ENCODE measurements at regions not wholly inside any gene's neighbourhood (a gene's known extent, or its start where the extent isn't known, plus 50 kb on each side); places are given as distances from the start of the nearest gene placed in this dataset.
"Not testable (repeated sequence)": the region's sequence is repeated elsewhere in the genome, so short reads cannot be mapped to it uniquely, and the experiment has no call there.

DNA sequence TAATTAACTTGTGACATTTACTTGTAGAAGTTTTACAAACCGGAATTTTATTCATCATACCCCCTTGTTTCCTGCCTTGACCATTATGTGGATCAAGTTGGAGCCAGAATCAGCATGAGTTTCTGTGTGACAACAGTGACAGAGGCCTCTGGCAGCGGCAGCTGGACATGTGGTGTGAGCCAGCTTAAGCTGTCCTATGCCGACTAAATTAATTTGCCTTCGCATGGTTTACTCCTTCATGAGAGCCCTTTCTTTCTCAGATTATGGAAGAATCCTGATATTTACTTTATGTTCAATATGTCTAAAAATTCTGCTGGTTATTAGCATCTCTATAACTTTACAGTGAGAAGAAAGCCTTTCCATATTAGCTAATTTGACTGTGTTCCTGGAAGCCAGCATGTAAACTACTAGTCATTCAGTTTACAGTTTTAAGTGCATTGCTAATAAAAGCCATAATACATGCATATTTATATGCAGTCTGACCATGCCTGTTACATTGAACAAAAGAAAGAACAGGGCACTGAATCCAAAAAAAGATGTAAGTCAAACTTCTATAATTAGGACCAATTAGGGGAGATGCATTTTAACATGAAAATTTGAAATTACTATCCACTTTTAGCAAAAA, 495.8 kb upstream of the ACVR2A start:
- no peak for DNase-seq

DNA sequence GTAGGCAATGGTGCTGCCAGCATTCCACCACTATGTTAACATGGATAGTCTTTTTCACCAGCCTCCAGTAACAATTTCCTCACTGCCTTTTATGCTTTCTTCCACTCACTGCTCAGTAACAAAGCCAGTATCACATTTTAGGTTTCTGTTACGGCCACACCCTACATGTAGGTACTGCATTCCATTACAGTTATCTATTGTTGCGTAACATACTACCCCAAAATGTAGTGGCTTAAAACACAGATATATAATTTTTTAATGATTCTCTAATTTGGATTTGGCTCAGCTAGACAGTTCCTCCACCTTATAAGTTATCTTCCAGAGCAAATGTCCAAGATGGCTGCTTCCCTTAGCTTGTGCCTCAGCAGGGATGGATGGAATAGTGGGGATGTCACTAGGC, 498.7 kb upstream of the ACVR2A start:
- no peak for DNase-seq

DNA sequence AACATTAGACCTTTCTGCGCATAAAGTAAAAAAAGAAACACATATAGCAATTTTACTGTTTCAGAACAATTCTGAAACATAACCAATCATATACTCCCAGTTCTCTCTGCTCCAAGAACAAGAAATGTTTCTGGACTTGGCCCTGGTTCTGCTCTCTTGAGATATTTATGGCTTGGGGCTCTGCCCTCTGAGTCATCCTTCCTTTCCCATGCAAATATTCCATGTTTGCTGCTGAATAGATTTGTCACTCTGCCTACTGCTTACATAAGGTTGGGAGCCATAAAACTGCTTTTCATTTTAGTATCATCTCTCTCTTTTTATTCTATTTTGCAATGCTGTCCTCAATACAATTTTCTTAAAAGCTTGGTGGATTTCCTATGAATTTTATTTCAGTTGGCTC, 499.6 kb upstream of the ACVR2A start:
- no peak for DNase-seq

DNA sequence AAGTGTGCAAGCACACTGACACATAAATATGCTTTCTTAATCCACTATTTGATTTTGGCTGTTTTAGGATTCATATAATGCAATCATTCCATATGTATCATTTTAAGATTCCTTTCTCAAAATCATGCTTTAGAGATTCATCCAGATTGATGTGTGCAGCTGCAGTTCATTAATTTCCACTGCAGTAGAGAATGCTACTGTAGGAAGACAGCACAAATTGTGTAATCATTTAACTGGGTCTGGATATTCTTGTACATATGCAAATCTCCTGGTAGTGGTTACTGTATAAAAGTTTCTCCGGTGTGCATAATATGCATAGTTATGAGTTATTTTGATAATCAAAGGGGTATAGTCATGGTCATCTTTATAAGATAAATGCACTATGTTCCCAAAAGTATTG, 502.5 kb upstream of the ACVR2A start:
- no peak for DNase-seq

DNA sequence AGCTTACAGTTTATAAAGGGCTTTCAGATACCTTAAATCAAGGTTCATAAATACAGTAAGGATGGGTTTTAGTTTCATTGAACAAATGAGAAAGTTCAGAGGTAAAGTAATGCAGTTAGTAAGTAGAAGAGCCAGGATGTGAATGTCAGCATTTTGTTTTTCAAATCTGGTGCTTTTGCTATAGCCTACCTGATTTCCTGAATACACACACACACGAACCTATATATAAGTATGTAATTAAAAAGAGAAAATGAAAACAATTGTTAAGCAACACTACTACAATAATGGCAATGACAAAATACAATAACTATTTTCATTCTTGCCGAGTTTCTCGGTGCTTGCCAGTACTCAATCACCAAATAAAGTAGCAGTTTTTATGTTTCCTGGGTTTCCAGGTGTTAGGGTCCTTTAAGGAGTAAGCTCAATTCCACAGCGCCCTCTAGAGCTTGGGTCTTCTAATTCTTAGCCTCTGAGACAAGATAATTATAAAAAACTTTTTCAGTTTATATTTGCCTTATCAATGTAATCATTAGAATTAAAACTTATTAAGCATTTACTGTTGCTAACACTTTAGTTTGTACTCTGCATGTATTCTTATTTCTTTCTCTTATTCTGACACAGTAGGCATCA, 512.9 kb upstream of the ACVR2A start:
- DNase-seq = peak; percentile 16

DNA sequence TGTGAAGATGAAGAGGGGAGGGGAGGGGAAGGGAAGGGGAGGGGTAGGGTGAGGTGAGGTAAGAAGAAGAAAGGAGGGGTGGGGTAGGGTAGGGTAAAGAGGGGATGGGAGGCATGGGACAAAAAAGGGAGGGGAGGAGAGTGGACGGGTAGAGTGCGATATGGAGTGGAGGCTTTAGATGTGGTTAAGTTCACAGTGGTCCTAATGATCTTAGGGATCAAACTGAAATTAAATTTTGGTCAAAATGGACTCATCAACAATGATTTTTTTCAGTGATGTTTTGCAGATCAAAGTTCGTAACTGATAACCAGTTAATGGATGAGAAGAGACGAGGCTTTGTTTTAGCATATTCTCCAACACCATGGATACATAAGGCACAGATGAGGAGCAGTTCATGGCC, 513.9 kb upstream of the ACVR2A start:
- no peak for DNase-seq

DNA sequence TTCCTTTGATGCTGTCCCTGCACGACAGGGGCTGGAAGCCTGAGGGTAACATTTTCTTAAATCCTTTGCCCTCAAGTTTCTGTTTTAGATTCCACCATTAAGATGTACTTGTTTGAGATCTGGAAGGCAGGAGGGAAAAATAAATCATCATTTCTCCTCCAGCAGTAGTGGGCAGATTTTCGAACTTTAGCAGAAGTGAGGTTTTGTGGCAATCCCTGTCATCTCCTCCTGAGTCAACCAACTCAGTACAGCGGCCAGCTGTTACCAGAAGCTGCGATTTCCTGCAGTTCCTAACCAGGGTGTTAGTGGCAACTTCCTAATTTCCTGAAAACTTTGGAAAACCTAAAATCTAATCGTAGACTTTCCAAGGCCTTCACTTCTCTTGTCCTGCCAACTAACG, 517.2 kb upstream of the ACVR2A start:
- DNase-seq = no peak

DNA sequence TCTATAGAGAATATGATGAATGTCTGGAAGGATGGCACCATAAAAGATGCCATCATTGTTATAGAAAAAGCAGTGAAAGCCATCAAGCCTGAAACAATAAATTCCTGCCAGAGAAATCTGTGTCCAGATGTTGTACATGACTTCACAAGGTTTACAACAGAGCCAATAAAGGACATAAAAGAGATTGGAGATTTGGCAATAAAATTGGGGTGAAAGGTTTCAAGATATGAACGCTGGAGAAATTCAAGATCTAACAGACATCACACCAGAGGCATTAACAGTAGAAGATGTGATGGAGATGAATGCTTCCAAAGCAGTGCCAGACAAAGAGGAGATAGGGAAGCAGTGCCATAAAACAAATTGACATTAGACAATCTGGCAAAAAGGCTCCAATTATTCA, 518.8 kb upstream of the ACVR2A start:
- DNase-seq = no peak

DNA sequence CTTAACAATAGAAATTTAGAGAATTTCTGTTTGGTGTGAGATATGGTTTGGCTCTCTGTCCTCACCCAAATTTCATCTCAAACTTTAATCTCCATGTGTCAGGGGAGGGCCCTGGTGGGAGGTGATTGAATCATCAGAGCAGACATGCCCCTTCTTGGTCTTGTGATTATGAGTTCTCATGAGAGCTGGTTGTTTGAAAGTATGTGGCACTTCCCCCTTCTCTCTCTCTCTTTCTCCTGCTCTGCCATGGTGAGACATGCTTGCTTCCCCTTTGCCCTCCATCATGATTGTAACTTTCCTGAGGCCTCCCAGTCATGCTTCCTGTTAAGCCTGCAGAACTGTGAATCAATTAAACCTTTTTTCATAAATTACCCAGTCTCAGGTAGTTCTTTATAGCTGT, 524.7 kb upstream of the ACVR2A start:
- no peak for DNase-seq

DNA sequence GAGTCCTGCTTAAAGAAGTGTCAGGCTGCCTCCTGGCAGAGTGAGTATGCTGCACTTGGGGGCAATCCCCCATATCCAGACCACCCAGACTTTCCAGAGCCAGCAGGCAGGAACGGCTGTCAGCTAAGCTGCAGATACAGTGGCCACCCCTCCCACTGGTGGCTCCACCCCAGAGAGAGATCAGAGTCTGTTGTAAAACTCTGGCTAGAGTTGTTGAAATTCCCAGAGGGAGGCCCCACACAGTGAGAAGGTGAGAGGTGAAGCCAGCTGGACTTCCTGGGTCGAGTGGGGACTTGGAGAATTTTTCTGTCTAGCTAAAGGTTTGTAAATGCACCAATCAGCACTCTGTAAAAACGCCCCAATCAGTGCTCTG, 533.8 kb upstream of the ACVR2A start:
- no peak for DNase-seq

DNA sequence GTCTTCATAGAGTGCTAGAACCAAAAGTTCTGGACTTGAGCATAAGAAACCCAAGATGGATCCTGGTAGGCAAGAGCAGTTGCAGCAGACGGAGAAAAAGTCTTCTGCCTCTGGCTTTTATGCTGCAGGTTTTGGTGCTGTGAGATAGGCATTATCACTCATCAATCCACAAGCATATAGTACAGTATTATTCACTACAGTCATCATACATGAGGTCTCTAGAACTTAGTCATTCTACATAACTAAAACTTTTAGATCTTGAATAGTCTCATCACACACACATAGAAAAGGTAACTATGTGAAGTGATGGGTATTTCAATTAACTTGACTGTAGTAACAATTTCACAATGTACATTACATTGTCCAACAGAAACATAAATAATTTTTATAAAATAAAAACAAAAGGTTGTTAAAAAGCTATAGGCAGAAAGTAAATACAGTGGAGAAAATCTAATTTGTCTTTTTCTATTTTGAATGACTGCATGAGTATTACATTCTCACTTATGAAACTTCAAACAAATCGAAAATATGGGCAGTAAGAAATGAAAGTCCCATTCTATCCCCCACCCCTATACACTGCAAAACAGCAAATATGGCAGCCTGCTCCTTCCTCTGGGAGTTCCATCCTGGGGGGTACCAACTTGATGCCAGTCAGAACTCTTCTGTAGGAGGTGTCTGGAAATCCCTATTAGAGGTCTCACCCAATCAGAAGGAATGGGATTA, 534.3 kb upstream of the ACVR2A start:
- no peak for DNase-seq

DNA sequence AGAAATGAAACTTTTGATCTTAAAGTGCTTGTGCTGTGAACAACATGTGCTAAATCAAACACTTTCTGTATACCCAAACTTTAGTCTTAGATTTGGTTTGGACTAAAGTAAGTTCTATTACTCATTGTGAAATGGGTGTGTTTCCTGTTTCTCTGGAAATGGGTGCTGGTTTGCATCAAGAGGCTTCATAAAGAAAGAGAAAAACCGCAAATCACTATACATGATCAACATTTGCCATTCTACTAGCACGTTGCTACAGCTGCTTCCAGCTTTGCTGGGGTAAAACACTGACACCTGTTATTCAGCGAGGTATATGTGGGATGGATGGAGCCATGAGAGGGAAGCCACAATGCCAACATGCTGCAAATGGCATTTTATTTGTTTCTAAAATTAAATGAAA, 547.0 kb upstream of the ACVR2A start:
- DNase-seq = no peak

DNA sequence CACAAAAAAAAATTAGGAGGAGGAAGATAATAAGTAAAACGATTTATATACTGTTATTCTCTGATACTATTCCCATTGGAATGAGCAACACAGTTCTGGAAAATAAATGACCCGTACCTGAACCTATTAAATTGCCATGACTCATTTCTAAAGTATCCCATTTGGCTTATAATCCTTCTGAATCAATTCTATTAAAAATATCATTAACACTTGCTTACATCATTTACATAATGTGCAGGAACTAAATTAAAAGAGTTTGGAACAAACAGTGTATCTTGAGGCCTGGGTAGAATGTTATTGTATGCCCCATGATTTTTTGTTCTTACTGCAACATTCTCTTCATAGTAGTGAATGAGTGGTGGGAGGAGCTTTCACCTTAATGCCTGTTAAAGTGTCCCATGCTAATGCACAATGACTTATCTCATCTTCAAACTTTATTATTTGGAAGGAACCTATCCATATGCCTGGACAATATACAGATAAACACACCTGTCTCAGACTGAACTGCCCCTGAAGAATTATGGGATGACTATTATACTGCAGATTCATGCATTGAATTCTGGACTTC, 549.9 kb upstream of the ACVR2A start:
- no peak for DNase-seq

DNA sequence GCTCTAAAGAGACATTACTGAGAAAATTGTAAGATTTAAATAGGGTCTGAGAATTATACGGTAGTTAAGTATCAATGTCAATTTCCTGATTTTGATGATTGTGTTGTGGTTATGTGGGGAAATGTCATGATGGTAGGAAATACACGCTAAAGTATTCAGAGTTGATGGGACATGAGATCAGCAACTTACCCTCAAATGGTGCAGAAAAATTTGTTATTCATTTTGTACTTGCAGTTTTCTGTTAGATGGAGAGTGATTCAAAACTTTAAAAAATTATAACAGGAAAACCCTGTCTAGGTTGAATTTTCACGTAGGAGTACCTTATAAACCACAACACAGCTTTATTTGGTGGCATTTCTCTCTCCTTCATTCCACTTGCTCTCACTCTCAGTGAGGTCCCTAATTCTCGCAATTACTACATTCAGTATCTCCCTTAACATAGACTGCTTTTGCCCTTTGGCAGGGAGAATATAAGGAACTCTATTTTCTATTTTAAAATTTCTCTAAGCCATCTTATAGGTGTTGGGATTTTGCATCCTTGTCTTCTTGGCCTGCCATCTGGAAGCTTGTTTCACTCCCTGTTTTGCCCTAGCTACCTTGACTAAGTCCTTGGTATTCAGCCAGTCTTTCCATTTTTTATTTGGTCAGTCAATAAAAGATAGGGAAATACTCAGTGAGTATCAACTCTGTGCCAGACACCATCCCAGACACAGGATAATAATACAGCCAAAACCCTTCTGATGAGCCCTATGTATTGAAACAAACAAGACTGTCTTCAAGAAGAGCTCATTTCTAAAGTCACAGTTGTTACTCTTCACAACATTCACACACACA, 550.6 kb upstream of the ACVR2A start:
- no peak for DNase-seq

DNA sequence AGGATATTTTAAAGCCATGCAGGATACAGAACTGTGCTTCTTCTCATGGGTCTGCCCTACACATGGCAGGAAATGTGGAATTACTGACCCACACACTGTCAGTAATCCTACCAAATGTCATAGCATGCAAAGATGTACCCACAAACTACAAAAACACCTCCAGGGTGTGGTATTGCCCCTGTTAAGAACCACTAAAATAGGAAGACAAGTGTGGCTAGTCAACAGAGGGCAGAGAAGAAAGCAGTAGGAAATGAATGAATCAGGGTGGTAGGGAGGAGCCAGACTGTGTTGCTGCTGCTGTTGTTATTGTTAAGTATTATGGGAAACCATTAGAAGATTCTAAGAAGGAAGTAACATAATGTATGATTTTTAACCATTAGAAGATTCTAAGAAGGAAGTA, 556.7 kb upstream of the ACVR2A start:
- DNase-seq = no peak

DNA sequence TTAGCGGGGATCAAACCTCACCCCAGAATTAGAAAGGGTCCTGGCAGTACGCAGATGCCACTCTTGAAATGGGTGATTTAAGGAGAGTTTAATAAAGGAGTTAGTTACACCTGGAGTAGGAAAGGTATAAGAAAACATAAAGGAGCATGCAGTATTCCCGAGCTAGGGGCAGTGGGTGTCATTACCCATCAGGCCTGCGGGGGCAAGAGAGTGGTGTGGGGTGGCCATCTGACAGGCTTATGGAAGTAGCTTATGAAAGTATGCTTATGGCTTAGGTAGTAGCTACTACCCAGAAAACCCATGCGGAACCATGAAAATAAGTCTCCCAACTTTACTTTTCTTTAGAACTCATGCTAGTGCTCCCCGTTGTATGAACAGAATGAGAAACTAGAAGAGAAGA, 568.9 kb upstream of the ACVR2A start:
- DNase-seq = no peak

DNA sequence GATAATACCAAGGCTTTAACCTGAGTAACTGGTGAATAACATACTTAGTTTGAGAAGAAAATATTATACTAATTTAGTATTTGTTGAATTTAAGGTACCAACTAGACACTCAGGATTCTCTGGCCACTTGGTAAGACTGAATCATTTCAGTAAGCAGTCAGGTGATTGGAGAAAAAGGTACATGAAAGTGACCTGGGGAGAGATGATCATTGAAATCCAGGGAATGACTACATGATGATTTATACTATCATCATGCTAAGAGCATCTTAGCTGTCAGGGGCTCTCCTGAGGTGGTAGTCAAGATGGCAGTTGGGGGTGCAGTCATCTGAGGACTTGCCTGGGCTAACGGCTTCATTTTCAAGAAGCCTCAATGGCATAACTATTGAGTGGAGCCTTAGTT, 571.2 kb upstream of the ACVR2A start:
- no peak for DNase-seq

DNA sequence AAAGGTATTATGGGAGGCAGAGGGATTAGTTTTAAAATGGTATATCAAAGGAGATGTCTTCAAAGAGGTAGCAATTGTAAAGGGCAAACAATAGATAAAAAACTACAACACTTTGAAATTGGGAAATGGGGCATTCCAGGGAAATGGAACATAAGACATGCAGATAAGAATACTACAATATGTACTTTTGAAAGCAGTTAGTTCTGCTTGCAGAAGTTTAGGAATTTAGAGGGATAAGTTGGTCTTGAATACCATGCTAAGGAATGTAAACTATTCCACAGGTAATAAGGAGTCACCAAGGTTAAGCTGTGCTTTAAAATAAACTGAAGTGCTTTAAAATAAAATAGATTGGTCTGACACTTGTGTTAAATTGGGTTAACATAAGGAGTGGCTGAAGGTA, 571.7 kb upstream of the ACVR2A start:
- no peak for DNase-seq

DNA sequence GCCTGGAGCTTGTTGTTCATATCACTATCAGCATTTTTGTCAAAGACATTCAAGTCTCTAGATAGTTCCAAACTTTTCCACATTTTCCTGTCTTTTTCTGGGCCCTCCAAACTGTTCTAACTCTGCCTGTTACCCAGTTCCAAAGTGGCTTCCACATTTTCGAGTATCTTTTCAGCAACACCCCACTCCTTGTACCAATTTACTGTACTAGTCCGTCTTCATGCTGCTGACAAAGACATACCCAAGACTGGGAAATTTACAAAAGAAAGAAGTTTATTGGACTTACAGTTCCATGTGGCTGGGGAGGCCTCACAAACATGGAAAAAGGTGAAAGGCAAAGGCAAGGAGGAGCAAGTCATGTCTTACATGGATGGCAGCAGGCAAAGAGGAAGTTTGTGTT, 575.2 kb upstream of the ACVR2A start:
- not testable (repeated sequence) for DNase-seq

DNA sequence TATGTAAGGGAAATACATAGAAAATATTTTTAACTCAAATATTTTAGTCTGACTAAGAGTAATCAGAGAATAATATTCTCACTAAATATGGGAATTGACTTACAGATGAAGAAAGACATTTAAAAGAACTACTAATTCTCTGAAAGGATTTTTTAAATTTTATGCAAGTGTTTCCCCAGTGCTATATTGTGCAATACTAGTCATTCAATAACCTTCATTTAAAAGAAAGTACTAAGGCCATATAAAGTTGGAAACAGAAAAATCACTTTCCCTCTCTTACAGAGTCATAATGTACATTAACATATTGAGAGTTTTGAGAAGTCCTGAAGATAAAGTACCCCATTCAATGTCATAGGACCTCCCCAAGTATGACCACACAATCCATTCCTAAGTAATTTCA, 584.6 kb upstream of the ACVR2A start:
- no peak for DNase-seq

DNA sequence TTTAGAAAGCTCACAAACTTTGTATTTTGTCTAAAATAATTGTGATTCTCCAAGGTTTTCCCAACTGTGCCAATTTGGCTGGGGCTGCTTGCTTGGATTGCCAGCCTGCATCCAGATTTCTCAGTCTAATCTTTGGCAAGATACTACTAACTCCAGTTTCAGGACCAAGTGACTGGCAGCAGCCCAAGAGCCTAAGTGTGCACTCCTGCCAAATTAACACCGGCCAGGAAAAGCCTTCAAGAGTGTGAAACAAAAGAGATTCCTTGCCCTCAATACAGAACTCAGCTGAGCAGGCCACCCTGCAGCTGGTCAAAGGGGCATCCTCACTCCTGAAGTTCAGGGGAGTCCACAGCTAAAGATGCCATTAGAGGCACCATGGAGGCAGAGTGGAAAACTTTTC, 589.0 kb upstream of the ACVR2A start:
- DNase-seq = peak; percentile 54

DNA sequence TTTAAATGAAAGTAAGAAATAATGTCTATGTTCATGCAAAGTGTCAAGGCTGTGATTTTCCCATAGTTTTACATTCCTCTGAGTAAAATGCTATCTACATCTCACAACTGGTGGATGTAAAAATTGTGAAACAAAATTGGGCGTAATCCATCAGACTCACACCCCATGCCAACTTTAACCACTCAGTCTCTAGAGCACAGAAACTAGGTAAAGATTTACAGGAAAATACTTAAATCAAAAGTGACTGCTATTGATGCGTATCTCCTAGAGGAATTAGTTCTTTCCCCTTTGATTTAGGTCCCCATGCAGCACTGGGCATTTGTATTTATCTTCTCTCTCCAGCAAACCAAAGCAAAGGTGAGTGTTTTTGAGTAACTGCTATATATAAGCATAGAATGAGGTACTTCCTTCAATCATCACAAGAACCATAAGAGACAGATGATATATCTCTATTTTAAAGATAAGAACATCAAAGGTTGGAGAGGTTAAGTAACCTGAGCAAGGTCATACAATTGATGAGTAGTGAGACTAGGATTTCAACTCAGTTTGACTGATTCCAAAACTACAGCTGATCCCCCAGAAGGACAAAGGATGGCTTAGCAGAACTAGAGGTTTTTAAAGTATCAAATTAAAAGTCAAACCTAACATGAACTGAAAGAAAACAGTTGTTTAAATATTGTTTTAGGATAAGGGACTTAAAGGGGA, 594.0 kb upstream of the ACVR2A start:
- no peak for DNase-seq

DNA sequence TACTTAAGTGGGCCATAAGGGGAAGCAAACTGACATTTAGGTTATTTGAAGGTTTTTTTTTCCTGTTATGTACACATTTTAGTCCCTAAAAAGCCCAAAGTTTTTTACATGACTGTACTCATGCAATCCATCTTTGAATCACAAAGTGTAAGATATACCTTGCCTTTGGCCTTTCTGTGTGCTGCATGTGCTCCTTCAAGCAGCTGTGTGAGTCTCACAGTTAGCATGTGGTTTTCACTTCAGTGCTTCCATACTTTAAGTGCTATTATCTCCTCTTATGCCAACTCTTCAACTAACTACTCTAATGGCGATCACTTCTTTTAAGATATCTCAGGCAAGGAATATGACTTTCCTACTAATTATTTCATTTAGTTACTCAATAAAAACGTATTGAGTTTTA, 597.1 kb upstream of the ACVR2A start:
- no peak for DNase-seq

Measured in NCI-H1105 treated with DMSO at 0.1 percent for 48 hours (cell line).